Upper lobe of left lung (tissue), 4 donors: ENCODE measurements at regions not wholly inside any gene's neighbourhood (a gene's known extent, or its start where the extent isn't known, plus 50 kb on each side); places are given as distances from the start of the nearest gene placed in this dataset.

Experiments
- EP300 ChIP-seq, 4 donors: sonication (generic); formaldehyde crosslinking; IDR thresholded peaks; one replicate each; pipeline ENCODE4 v1.5.1; 2017; ENCODE audit warnings: antibody characterized with exemption in 4 of 4, control low read depth in 2 of 4
- POLR2A ChIP-seq, 4 donors: fragments of 450-650 bp; IDR thresholded peaks; one replicate each; pipeline ENCODE4 v1.5.1; 2016 to 2017; ENCODE audit warnings: antibody characterized with exemption in 4 of 4, mild to moderate bottlenecking in 2 of 4
- POLR2AphosphoS5 ChIP-seq, 2 donors: sonication (generic); formaldehyde crosslinking; IDR thresholded peaks; one replicate each; pipeline ENCODE4 v1.5.1; 2017; ENCODE audit warnings: antibody characterized with exemption in 2 of 2
- TF ChIP-seq, protein P1 (sequence below), 6 experiments: fragments of 450-650 bp in 4 of 6; fragments of 200-600 bp in 2 of 6; sonication (generic) in 2 of 6; IDR thresholded peaks; one replicate each; pipeline ENCODE4 v1.5.1; 2016 to 2019; ENCODE audit warnings: antibody characterized with exemption in 6 of 6

- TF ChIP-seq, protein P1, sequence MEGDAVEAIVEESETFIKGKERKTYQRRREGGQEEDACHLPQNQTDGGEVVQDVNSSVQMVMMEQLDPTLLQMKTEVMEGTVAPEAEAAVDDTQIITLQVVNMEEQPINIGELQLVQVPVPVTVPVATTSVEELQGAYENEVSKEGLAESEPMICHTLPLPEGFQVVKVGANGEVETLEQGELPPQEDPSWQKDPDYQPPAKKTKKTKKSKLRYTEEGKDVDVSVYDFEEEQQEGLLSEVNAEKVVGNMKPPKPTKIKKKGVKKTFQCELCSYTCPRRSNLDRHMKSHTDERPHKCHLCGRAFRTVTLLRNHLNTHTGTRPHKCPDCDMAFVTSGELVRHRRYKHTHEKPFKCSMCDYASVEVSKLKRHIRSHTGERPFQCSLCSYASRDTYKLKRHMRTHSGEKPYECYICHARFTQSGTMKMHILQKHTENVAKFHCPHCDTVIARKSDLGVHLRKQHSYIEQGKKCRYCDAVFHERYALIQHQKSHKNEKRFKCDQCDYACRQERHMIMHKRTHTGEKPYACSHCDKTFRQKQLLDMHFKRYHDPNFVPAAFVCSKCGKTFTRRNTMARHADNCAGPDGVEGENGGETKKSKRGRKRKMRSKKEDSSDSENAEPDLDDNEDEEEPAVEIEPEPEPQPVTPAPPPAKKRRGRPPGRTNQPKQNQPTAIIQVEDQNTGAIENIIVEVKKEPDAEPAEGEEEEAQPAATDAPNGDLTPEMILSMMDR (IDR thresholded peaks at IDR 0.05), result no peak
- TF ChIP-seq POLR2A (IDR thresholded peaks at IDR 0.05), result no peak
- no peak for TF ChIP-seq POLR2AphosphoS5 (IDR thresholded peaks at IDR 0.05)
- no peak for TF ChIP-seq EP300 (IDR thresholded peaks at IDR 0.05)
These were observed 135.5 kb upstream of the PZP start for GRCh38 chr12:9343731-9344130.
